Activated naive CD4-positive, alpha-beta T cell treated with anti-CD3 and anti-CD28 coated beads, Interleukin-2, amount 10 ng/mL, durations not matched to agents 7 days and 5 days (primary cell): ENCODE measurements at regions not wholly inside any gene's neighbourhood (a gene's known extent, or its start where the extent isn't known, plus 50 kb on each side); places are given as distances from the start of the nearest gene placed in this dataset.
"Not testable (repeated sequence)": the region's sequence is repeated elsewhere in the genome, so short reads cannot be mapped to it uniquely, and the experiment has no call there.

ENCODE experiments used
- CTCF ChIA-PET: fragments of 350-600 bp; sonication (Branson Sonifier 250); formaldehyde crosslinking; loops from one replicate; lab custom pipeline; 2021; ENCODE audit warnings: antibody characterized with exemption; lab: Charles Lee
- DNase-seq: peaks from one replicate; pipeline ENCODE4 v3.0.0-alpha.2; 2020
- H3K27ac Mint-ChIP-seq: one replicate; pipeline ENCODE4 v1.8.0; 2021; ENCODE audit warnings: mild to moderate bottlenecking, moderate library complexity, mixed read lengths
- H3K27me3 Mint-ChIP-seq: one replicate; pipeline ENCODE4 v1.8.0; 2021; ENCODE audit warnings: mild to moderate bottlenecking, mixed read lengths
- H3K36me3 Mint-ChIP-seq: one replicate; pipeline ENCODE4 v1.8.0; 2021; ENCODE audit warnings: mixed read lengths
- H3K4me1 Mint-ChIP-seq: one replicate; pipeline ENCODE4 v1.8.0; 2021; ENCODE audit warnings: mixed read lengths
- H3K4me3 Mint-ChIP-seq: one replicate; pipeline ENCODE4 v1.8.0; 2021; ENCODE audit warnings: mild to moderate bottlenecking, moderate library complexity, mixed read lengths
- H3K9me3 Mint-ChIP-seq: one replicate; pipeline ENCODE4 v1.8.0; 2021; ENCODE audit warnings: mixed read lengths

DNA sequence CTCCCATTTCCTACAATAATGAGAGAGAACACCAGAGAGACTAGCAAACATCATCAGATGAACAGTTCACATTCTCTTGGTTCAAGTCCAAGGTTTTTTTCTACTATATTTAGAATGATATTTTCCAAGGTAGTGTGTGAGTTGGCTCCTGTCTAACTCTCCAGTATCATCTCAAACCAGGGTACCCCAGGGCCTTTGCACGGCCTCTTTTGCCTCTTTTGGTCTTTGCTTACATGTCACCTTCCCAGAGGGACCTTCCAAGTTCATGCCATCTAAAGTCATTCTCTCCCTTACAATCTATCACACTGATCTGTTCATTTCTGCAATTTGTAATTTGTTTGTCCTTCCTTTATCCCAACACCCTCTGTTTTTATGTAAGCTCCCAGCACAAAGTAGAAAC is 264.5 kb downstream of the VRK1 start:
- Mint-ChIP-seq H3K36me3 (no peaks in the 10 kb centered on the region), H3K4me3 (no peak overlapping the region), H3K9me3 (no peaks in the 10 kb centered on the region), H3K27ac (no peak overlapping the region), H3K27me3 (no peaks in the 10 kb centered on the region), H3K4me1 (no peaks in the 10 kb centered on the region)
- CTCF ChIA-PET = no interaction called here
- no peak for DNase-seq

DNA sequence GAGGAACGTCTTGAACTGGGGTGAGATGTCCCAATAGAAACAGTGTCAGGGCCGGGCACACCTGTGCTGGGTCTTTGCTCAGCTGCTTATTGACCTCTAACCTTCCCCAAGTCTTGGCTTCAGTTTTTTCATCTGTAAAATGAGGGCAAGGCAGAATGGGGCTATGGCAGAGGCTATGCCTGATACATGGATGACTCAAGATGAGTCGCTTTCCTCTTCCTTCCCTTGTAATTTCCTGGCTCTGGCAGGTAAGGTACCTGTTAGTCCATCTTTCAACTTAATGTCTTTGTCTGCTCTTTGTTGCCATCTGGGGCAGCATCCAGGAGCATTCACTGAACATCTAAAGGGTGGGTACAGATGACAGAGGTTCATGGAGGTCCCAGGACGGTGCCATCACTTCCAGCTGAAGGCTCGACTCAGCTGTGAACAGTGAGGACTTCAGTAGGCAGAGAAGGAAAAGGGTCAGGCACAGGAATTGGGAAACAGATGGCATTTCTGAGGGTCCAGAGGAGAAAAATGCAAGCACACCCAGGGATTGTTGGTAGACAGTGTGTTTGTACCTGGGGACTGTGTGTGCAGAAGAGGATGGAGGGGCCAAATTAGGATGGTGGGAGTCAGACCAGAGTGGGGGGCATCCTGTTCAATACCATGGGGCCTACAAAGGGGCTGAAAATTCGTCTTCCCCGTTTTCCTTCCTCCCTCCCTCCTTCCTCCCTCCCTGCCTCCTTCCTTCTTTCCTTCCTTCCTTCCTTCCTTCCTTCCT is 268.3 kb downstream of the VRK1 start:
- Mint-ChIP-seq H3K4me1 (no peaks in the 10 kb centered on the region), H3K27ac (no peak overlapping the region), H3K9me3 (no peaks in the 10 kb centered on the region), H3K4me3 (no peak overlapping the region), H3K36me3 (no peaks in the 10 kb centered on the region), H3K27me3 (no peaks in the 10 kb centered on the region)
- no peak for DNase-seq
- CTCF ChIA-PET = no interaction called here

DNA sequence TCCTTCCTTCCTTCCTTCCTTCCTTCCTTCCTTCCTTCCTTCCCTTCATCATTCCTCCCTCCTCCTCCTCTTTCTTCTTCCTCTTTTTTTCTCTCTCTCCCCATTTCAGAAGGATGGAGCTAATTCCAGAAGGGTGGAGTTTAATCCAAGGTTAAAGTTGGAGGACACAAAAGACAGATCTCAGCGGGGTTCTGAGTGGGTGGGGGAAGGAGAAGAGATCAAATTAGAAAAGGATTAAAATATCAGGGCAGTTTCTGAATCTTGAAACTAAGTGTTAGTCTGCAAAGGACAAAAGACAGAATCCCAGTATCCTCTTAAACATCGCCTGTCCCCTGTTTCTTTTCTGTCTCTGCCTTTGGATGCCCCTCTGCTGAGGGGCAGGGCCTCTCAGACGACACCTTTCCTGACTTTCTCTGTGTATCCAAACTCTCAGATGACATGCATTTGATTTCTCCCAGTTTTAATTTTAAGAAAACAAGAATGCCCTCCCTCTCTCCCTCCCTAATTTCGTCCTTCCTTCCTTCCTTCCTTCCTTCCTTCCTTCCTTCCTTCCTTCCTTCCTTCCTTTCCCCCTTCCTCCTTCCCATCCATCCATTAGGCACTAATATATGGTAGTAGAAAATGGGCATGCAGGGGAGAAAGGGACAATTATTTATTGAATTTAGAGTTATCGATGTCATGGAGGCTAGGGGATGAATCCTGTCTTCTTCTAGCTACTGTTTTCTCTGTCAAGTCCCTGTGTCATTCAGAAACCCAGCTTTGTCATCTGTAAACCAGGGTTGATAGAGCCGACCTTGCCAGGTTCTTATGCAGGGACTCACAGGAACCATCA is 269.1 kb downstream of the VRK1 start:
- no peak overlapping the region for H3K4me3 Mint-ChIP-seq
- H3K27ac Mint-ChIP-seq = no peak overlapping the region
- no peaks in the 10 kb centered on the region for H3K27me3 Mint-ChIP-seq
- no peaks in the 10 kb centered on the region for H3K36me3 Mint-ChIP-seq
- no peak for DNase-seq
- CTCF ChIA-PET = no interaction called here
- no peaks in the 10 kb centered on the region for H3K4me1 Mint-ChIP-seq
- no peaks in the 10 kb centered on the region for H3K9me3 Mint-ChIP-seq

DNA sequence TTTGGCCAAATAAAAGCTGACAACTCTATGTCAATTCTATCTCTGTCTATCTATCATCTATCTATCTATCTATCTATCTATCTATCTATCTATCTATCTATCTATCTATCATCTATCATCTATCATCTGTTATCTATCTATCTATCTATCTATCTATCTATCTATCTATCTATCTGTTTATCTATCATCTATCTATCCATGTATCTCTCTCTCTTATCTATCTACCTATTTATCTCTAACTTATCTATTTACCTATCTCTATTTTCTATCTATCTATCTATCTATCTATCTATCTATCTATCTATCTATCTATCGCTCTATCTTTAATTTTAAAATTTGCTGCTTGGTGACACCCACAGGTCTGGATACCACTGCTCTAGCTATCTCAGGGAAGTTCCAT is 271.1 kb downstream of the VRK1 start:
- H3K27me3 Mint-ChIP-seq, H3K9me3 Mint-ChIP-seq, H3K36me3 Mint-ChIP-seq, H3K27ac Mint-ChIP-seq, DNase-seq, CTCF ChIA-PET, H3K4me3 Mint-ChIP-seq, H3K4me1 Mint-ChIP-seq: not testable (repeated sequence)

DNA sequence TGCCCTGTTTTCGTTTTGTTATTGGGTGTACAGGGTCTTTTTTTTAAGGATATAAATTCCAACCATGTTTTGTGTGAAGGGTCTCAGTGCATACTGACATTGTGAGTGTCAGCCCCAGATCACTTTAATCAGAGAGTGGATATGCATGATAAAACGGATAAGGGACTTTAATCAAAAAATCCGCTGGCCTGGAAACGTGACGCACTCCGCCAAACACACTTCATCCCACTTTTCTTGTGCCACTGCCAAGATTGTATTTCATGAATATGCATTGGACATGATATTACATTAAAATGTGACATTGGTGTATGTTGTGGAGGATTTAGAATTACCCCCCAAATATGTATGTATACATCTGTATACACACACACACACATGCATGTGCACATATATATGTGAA is 273.1 kb downstream of the VRK1 start:
- no peak overlapping the region for H3K4me3 Mint-ChIP-seq
- H3K27ac Mint-ChIP-seq = no peak overlapping the region
- CTCF ChIA-PET = no interaction called here
- no peaks in the 10 kb centered on the region for H3K36me3 Mint-ChIP-seq
- H3K9me3 Mint-ChIP-seq = no peaks in the 10 kb centered on the region
- no peak for DNase-seq
- H3K27me3 Mint-ChIP-seq = peaks cover 7% of the 10 kb centered on the region
- no peaks in the 10 kb centered on the region for H3K4me1 Mint-ChIP-seq

DNA sequence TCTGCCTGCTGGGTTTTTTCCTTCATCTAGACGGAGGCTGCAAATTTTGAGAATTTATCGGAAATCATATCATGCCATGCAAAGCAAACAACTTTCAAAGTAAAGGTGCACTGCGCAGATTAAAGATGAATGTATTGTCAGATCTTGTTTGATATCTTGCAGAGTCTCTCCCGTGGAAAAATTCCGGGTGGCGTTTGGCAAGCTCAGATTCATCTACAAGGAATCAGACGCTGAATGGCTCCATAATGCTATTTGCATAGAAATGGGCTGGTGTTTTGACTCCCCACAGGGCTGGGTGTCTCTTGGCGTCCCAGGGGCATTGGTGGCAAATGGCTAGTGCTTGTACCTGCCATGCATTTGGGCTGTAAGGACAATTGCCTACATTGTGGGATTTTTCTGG is 274.0 kb downstream of the VRK1 start:
- Mint-ChIP-seq H3K4me3 (no peak overlapping the region), H3K36me3 (no peaks in the 10 kb centered on the region), H3K27me3 (peaks cover 7% of the 10 kb centered on the region), H3K4me1 (no peaks in the 10 kb centered on the region), H3K27ac (no peak overlapping the region), H3K9me3 (no peaks in the 10 kb centered on the region)
- DNase-seq = no peak
- CTCF ChIA-PET = no interaction called here

DNA sequence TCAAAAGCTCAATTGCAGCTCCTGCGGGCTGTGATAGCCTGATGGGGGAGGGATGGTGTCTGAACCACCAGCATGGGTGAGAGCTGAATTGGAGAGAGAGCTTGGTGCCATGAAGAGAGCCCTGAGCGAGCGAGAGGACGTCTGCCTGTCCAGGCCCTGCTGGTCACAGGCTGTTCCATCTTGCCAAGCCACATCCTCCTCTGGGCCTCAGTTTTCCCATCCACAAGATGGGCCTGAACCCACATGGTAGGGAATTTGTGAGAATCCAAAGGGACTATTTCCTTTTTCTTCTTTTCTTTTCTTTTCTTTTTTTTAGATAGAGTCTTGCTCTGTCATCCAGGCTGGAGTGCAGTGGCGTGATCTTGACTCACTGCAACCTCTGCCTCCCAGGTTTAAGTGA is 276.4 kb downstream of the VRK1 start:
- H3K27ac Mint-ChIP-seq = no peak overlapping the region
- peaks cover 9% of the 10 kb centered on the region for H3K4me1 Mint-ChIP-seq
- no peak for DNase-seq
- H3K4me3 Mint-ChIP-seq = no peak overlapping the region
- H3K9me3 Mint-ChIP-seq = no peaks in the 10 kb centered on the region
- no peaks in the 10 kb centered on the region for H3K36me3 Mint-ChIP-seq
- CTCF ChIA-PET = no interaction called here
- peaks cover 16% of the 10 kb centered on the region for H3K27me3 Mint-ChIP-seq

DNA sequence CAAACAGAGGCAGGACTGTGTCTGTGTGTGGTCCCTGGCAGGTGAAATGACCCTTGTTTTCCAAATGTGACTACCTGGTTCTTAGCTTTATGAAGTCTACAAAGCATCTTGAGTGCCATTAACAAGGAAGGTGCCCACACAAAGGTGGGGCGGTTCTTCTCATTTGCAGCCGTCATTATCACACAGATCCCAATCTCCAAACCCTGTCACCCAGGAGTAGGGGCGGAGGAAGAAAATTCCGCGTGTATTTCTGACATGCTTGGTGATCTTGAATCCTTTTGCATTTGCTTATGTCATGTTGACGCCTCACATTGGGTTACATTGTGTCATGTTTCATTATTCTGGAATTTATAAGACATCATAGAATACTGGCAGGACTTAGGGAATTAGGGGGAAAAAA is 277.3 kb downstream of the VRK1 start:
- no peak overlapping the region for H3K27ac Mint-ChIP-seq
- CTCF ChIA-PET = no interaction called here
- peaks cover 16% of the 10 kb centered on the region for H3K27me3 Mint-ChIP-seq
- H3K36me3 Mint-ChIP-seq = no peaks in the 10 kb centered on the region
- H3K9me3 Mint-ChIP-seq = no peaks in the 10 kb centered on the region
- H3K4me1 Mint-ChIP-seq = peaks cover 9% of the 10 kb centered on the region
- no peak for DNase-seq
- H3K4me3 Mint-ChIP-seq = no peak overlapping the region

DNA sequence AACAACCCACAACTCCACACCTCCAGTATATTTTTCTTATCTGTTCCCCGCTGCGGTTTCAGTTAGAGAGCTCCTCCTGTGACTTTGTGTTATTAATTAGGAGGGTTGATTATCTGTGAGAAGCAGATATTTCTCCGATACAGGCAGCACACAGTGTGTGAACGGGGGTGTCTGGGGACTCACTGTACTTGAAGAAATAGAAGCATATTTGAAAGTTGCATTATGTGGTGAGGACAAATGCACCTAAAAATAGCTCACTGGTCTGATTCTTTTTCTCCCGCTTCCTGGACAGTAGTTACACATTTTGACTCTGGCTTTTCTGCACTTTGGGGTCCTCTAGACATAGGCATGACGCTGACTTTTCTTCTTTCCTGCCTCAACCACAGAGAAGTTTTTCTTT is 277.7 kb downstream of the VRK1 start:
- H3K27me3 Mint-ChIP-seq = peaks cover 16% of the 10 kb centered on the region
- no peak overlapping the region for H3K27ac Mint-ChIP-seq
- H3K4me3 Mint-ChIP-seq = no peak overlapping the region
- no peaks in the 10 kb centered on the region for H3K9me3 Mint-ChIP-seq
- DNase-seq = no peak
- CTCF ChIA-PET = interaction anchor here (0.6 kb wide), 1 partner anchor 45 kb away, joined by 3 read pairs; no protein-coding TSS in a partner anchor
- H3K4me1 Mint-ChIP-seq = peaks cover 9% of the 10 kb centered on the region
- no peaks in the 10 kb centered on the region for H3K36me3 Mint-ChIP-seq

DNA sequence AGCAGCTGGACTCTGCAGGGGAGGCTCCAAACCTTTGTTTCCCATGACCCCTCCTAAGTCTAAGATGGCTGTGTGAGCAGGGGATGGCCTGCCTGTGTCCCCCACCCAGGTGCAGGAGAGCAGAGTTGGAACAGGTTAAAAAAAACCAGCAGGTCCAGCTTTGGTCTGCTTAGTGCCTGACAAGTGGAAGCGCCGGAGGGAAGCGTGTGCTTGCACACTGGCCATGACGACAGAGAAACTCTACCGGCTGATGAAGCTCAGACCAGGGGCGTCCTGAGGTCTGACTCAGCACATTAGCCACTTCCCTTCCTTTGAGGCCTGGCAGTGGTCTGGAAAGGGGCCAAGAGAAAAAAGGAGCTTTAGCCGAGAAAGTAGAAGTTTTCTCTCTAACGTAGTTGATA is 280.1 kb downstream of the VRK1 start:
- peaks cover 16% of the 10 kb centered on the region for H3K27me3 Mint-ChIP-seq
- CTCF ChIA-PET = no interaction called here
- no peaks in the 10 kb centered on the region for H3K9me3 Mint-ChIP-seq
- H3K27ac Mint-ChIP-seq = no peak overlapping the region
- no peak for DNase-seq
- peaks cover 9% of the 10 kb centered on the region for H3K4me1 Mint-ChIP-seq
- no peak overlapping the region for H3K4me3 Mint-ChIP-seq
- no peaks in the 10 kb centered on the region for H3K36me3 Mint-ChIP-seq

DNA sequence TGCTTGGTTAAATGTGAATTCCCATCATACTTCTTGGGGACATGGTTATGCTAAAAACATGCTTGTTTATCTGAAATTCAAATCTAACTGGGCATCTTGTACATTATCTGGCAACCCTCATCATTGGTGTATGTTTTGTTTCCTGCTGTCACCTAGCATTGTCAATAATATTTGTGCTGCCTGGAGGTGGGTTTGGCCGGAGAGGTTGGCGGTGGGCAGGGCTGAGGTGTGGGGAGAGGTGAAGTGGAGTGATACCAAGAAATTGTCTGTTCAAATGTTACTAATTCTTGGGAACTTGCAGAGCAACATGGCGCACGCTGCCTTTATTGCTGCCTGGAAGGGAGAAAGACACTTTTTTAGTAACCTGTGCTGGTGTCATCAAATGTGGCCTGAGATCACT is 280.5 kb downstream of the VRK1 start:
- Mint-ChIP-seq H3K4me3 (no peak overlapping the region), H3K4me1 (peaks cover 9% of the 10 kb centered on the region), H3K9me3 (no peaks in the 10 kb centered on the region), H3K27me3 (peaks cover 16% of the 10 kb centered on the region), H3K27ac (no peak overlapping the region), H3K36me3 (no peaks in the 10 kb centered on the region)
- no peak for DNase-seq
- CTCF ChIA-PET = no interaction called here

DNA sequence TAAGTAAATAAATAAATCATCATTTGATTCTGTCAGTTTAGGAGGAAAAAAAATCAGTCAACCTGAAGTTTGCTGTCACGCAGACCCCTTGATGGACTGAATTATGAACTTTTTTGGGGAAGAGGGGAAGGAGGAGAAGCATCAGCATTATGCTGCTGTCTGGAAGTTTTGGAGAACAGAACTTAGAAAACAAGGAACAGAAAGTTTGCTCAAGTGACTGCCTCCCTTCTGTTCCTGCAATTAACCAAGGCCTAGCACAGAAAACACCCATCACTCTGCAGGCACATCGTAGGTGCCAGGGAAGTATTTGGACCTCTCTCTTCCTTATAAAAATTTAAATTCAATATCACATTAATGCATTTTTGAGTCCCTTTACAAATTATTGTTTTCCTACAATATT is 283.8 kb downstream of the VRK1 start:
- Mint-ChIP-seq H3K9me3 (no peaks in the 10 kb centered on the region), H3K36me3 (no peaks in the 10 kb centered on the region), H3K4me3 (no peak overlapping the region), H3K27me3 (peaks cover 9% of the 10 kb centered on the region), H3K27ac (no peak overlapping the region), H3K4me1 (peaks cover 9% of the 10 kb centered on the region)
- DNase-seq = no peak
- CTCF ChIA-PET = no interaction called here

DNA sequence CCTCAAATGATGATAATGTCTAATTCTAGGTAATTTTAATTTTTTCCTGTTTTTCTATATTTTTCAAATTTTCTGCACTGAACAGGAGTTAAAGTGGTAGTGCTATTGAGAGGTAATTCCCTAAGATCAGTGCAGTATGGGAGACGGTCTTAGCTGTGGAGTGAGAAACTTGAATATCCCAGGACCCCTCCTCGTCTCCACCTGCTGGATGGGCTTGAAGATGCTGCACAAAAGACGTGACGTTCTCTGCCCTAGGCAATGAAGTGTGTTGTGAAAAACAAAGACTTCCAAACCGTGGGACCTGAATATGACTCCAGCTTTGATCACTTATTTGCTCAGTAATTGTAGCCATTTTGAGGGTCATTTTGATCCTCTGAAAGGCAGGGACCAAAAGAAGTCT is 298.1 kb downstream of the VRK1 start:
- Mint-ChIP-seq H3K36me3 (no peaks in the 10 kb centered on the region), H3K9me3 (no peaks in the 10 kb centered on the region), H3K27me3 (no peaks in the 10 kb centered on the region), H3K27ac (no peak overlapping the region), H3K4me1 (no peaks in the 10 kb centered on the region), H3K4me3 (no peak overlapping the region)
- DNase-seq = no peak
- CTCF ChIA-PET = interaction anchor here (1.1 kb wide), 1 partner anchor 39 kb away, joined by 3 read pairs; no protein-coding TSS in a partner anchor

DNA sequence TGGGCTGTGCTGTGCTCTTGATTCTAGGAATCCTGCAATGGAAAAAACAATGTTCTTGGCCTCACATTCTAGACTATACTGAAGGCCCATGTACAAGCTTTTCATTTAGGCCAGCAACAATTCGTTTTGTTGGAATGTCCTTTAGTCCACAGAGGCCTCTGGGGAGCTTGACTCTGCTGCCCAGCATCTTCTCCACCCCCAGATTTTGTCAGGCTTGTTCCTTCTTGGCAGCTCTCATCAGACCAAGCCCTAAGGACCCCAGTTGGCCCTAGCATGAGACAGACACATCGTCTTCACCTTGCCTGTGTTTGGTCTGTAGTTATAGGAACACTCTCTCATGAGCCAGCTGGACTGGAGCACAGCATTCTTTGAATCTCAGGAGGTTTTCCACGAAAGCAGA is 300.1 kb downstream of the VRK1 start:
- CTCF ChIA-PET = no interaction called here
- DNase-seq = no peak
- H3K4me1 Mint-ChIP-seq = no peaks in the 10 kb centered on the region
- H3K9me3 Mint-ChIP-seq = no peaks in the 10 kb centered on the region
- no peaks in the 10 kb centered on the region for H3K36me3 Mint-ChIP-seq
- H3K27me3 Mint-ChIP-seq = no peaks in the 10 kb centered on the region
- H3K4me3 Mint-ChIP-seq = no peak overlapping the region
- no peak overlapping the region for H3K27ac Mint-ChIP-seq

DNA sequence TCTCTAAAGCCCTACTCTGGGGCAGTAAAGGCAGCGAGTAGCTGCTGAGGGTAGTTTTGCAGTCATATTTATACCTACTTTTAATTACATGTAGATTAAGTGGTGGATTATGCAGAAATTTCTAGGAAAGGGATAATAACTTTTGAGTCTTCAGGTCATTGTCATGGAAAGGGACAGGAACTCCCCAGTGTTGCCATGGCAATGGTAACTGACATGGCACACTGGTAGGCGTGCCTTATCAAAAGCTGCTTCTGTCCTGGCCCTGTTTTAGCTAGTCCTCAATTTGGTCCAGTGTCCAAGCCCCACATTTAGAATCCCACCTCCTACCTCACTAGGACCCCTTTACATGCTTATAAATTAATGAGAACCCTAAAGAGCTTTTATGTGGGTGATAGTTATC is 303.1 kb downstream of the VRK1 start:
- no peak overlapping the region for H3K4me3 Mint-ChIP-seq
- H3K9me3 Mint-ChIP-seq = no peaks in the 10 kb centered on the region
- H3K27me3 Mint-ChIP-seq = no peaks in the 10 kb centered on the region
- no peaks in the 10 kb centered on the region for H3K4me1 Mint-ChIP-seq
- DNase-seq = no peak
- no peak overlapping the region for H3K27ac Mint-ChIP-seq
- CTCF ChIA-PET = no interaction called here
- no peaks in the 10 kb centered on the region for H3K36me3 Mint-ChIP-seq
